Esophagus muscularis mucosa (tissue), 4 donors: ENCODE measurements at regions not wholly inside any gene's neighbourhood (a gene's known extent, or its start where the extent isn't known, plus 50 kb on each side); places are given as distances from the start of the nearest gene placed in this dataset.

ENCODE experiments used
- DNase-seq: peaks from one replicate; pipeline ENCODE4 v3.0.0-alpha.2; 2017; ENCODE audit errors: extremely low spot score
- H3K27ac ChIP-seq, 4 donors: fragments of 200-600 bp; sonication (generic); replicated peaks in 1 of 4; 1 replicate in 3 of 4; 2 replicates in 1 of 4; pipeline ENCODE4 v1.5.1; 2016 to 2019; ENCODE audit warnings: mild to moderate bottlenecking in 1 of 4
- H3K27me3 ChIP-seq, 4 donors: fragments of 200-600 bp; sonication (generic); one replicate each; pipeline versions ENCODE4 v1.5.1 to v1.6.0; 2016 to 2019
- H3K36me3 ChIP-seq, 4 donors: fragments of 200-600 bp; sonication (generic); one replicate each; pipeline ENCODE4 v1.5.1; 2016 to 2019
- H3K4me1 ChIP-seq, 4 donors: fragments of 200-600 bp; sonication (generic); one replicate each; pipeline ENCODE4 v1.5.1; 2016 to 2019
- H3K4me3 ChIP-seq, 4 donors: fragments of 200-600 bp; sonication (generic); 1 replicate in 2 of 4; 2 replicates in 2 of 4; pipeline ENCODE4 v1.5.1; 2016 to 2019; ENCODE audit warnings: mild to moderate bottlenecking in 4 of 4, moderate library complexity in 1 of 4
- H3K9me3 ChIP-seq, 4 donors: fragments of 200-600 bp; sonication (generic); 1 replicate in 3 of 4; 2 replicates in 1 of 4; pipeline ENCODE4 v1.5.1; 2016 to 2019
- EP300 ChIP-seq: sonication (generic); formaldehyde crosslinking; IDR thresholded peaks from one replicate; pipeline ENCODE4 v1.6.1; 2017; ENCODE audit warnings: antibody characterized with exemption
- POLR2A ChIP-seq: fragments of 450-650 bp; IDR thresholded peaks from one replicate; pipeline ENCODE4 v1.6.1; 2017; ENCODE audit warnings: antibody characterized with exemption, moderate library complexity, mild to moderate bottlenecking, low read depth
- POLR2AphosphoS5 ChIP-seq, 2 donors: sonication (generic); formaldehyde crosslinking; IDR thresholded peaks; one replicate each; pipeline ENCODE4 v1.6.1; 2017; ENCODE audit warnings: antibody characterized with exemption in 2 of 2
- WGBS: methylation state at CpG from one replicate; pipeline ENCODE4 v1.1.5; 2018; 5-methylcytosine and 5-hydroxymethylcytosine counted together
- intact Hi-C: fragments of 100-400 bp; cut with DNase I; formaldehyde crosslinking; loops from one replicate; pipeline ENCODE4 v1.15.1; 2023
- TF ChIP-seq, protein P1 (sequence below), 3 experiments: fragments of 200-600 bp in 2 of 3; fragments of 450-650 bp in 1 of 3; sonication (generic) in 2 of 3; IDR thresholded peaks; one replicate each; pipeline ENCODE4 v1.5.1; 2017 to 2019; ENCODE audit warnings: antibody characterized with exemption in 3 of 3, mild to moderate bottlenecking in 2 of 3, moderate library complexity in 1 of 3

DNA sequence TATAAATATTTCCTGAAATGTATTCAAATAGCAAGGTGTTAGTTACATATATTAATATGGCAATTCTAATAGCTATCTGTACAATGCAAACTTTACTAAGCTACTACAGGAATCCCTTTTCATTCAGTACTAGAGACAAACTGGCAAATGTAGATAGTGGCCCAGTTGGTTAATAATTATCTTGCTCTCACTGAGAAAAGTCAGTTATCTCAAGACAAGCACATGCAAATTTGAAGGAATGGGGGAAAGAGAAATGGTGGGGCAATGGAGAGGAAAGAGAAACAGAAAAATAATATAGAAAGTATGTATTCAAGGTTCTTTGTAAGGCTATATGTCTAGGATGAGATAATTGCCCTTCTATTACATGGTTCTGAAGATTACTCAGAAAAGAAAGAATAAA, 280.0 kb downstream of the FIGN start:
- intact Hi-C loops: no loop called here
- H3K27me3 ChIP-seq: no peaks in the 10 kb centered on the region
- TF ChIP-seq POLR2A (no peak), EP300 (no peak), POLR2AphosphoS5 (IDR thresholded peaks at IDR 0.05) (no peak)
- TF ChIP-seq, protein P1, sequence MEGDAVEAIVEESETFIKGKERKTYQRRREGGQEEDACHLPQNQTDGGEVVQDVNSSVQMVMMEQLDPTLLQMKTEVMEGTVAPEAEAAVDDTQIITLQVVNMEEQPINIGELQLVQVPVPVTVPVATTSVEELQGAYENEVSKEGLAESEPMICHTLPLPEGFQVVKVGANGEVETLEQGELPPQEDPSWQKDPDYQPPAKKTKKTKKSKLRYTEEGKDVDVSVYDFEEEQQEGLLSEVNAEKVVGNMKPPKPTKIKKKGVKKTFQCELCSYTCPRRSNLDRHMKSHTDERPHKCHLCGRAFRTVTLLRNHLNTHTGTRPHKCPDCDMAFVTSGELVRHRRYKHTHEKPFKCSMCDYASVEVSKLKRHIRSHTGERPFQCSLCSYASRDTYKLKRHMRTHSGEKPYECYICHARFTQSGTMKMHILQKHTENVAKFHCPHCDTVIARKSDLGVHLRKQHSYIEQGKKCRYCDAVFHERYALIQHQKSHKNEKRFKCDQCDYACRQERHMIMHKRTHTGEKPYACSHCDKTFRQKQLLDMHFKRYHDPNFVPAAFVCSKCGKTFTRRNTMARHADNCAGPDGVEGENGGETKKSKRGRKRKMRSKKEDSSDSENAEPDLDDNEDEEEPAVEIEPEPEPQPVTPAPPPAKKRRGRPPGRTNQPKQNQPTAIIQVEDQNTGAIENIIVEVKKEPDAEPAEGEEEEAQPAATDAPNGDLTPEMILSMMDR (IDR thresholded peaks at IDR 0.05): no peak
- H3K9me3 ChIP-seq: no peaks in the 10 kb centered on the region
- no peak overlapping the region for H3K4me3 ChIP-seq
- DNase-seq: no peak
- H3K27ac ChIP-seq: no peak overlapping the region
- no peaks in the 10 kb centered on the region for H3K4me1 ChIP-seq
- H3K36me3 ChIP-seq: no peaks in the 10 kb centered on the region

DNA sequence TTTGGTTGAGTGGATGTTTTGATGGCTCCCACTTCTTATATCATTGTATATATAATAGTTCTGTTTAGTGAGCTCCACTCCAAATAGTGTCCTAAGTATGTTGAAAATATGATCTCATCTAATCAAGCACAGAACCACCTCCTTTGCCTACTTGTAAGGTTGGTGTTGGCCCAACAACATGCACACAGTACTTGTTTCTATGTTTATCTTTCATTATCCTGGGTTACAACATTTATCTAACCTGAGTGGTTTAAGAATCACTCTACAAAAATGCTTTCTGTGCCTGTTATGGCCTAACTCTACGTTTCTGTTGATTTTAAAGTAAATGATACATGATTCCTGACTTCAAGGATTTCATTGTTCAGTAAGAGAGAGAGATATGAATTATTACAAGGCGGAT, 281.9 kb downstream of the FIGN start:
- Histone ChIP-seq H3K27ac (no peak overlapping the region), H3K36me3 (no peaks in the 10 kb centered on the region), H3K27me3 (no peaks in the 10 kb centered on the region), H3K4me1 (no peaks in the 10 kb centered on the region), H3K9me3 (no peaks in the 10 kb centered on the region), H3K4me3 (no peak overlapping the region)
- DNase-seq: no peak
- intact Hi-C loops: no loop called here
- TF ChIP-seq EP300: no peak
- TF ChIP-seq, protein P1 (IDR thresholded peaks at IDR 0.05): no peak
- TF ChIP-seq POLR2AphosphoS5 (IDR thresholded peaks at IDR 0.05): no peak
- TF ChIP-seq POLR2A: no peak
- 78% methylated on average over 2 of the region's 2 CpGs for WGBS

DNA sequence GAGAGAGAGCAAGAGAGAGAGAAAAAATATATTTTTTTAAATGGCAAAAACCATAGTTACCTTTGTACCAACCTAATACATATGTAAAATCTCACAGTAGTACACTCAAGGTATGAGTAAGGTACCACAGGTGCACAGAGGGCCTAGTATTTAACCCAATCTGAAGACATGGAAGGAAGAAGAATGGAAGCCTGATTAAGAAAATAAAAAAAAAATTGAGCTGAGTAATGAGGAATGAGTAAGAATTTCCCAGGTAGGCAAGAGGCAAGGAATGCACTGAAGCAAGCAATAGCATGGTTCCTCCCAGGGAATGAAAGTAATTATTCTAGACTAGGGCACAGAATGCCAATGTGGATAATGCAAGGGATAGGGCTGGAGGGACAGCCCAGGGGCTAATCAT, 294.2 kb downstream of the FIGN start:
- no peaks in the 10 kb centered on the region for H3K36me3 ChIP-seq
- H3K27me3 ChIP-seq: no peaks in the 10 kb centered on the region
- TF ChIP-seq, protein P1 (IDR thresholded peaks at IDR 0.05): no peak
- TF ChIP-seq POLR2AphosphoS5 (IDR thresholded peaks at IDR 0.05): no peak
- no peak for TF ChIP-seq EP300
- no peak for TF ChIP-seq POLR2A
- no peaks in the 10 kb centered on the region for H3K9me3 ChIP-seq
- no peak for DNase-seq
- intact Hi-C loops: no loop called here
- no peak overlapping the region for H3K4me3 ChIP-seq
- H3K27ac ChIP-seq: no peak overlapping the region
- no peaks in the 10 kb centered on the region for H3K4me1 ChIP-seq

DNA sequence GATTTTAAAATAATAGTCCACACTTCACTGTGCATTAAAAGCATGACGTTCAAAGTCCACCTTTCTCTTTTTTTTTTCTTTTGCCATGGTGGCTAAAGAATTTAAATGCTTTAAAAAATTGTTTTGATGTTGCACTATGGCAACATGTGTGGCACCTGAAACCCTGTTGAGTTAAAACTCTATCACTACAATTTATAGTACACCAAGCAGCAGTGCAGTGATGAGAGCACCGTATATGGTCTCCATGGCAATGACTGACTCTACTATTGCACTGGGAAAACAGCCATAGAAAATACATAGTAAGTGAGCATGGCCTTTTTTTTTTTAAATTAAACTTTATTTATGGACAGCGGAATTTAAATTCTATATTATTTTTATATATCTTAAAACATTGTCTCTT, 298.8 kb downstream of the FIGN start:
- Histone ChIP-seq H3K27me3 (no peaks in the 10 kb centered on the region), H3K4me1 (no peaks in the 10 kb centered on the region), H3K27ac (no peak overlapping the region), H3K9me3 (no peaks in the 10 kb centered on the region), H3K36me3 (no peaks in the 10 kb centered on the region), H3K4me3 (no peak overlapping the region)
- no peak for DNase-seq
- TF ChIP-seq, protein P1 (IDR thresholded peaks at IDR 0.05): no peak
- no peak for TF ChIP-seq POLR2AphosphoS5 (IDR thresholded peaks at IDR 0.05)
- TF ChIP-seq EP300: no peak
- no peak for TF ChIP-seq POLR2A
- intact Hi-C loops: no loop called here
- WGBS: 74% methylated on average over 3 of the region's 3 CpGs

DNA sequence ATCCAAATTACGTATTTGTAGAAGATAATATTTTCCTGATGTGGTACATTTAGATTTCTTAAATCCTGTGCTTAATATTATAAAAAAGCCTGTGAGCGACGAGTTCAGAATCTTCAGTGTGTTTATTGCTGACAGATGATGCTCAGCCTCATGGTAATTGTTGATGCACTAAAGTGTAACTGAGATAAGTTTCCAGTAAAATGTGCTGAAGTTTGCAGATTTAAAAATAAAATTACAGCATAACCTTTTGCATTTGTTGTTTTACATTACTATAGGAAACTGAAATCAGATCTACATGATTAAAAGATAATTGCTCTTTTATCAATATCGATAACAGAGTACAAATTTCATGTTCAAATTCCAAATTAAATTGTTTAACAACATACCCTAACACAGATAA, 307.6 kb downstream of the FIGN start:
- Histone ChIP-seq H3K27ac (no peak overlapping the region), H3K36me3 (no peaks in the 10 kb centered on the region), H3K4me1 (no peaks in the 10 kb centered on the region), H3K4me3 (no peak overlapping the region), H3K9me3 (no peaks in the 10 kb centered on the region), H3K27me3 (no peaks in the 10 kb centered on the region)
- whole genome bisulfite sequencing: 89% methylated on average over 4 of the region's 4 CpGs
- intact Hi-C loops: no loop called here
- no peak for DNase-seq
- no peak for TF ChIP-seq POLR2AphosphoS5 (IDR thresholded peaks at IDR 0.05)
- no peak for TF ChIP-seq EP300
- TF ChIP-seq POLR2A: no peak
- TF ChIP-seq, protein P1 (IDR thresholded peaks at IDR 0.05): no peak
